Renal pelvis (tissue), 1 donor: ENCODE measurements at regions not wholly inside any gene's neighbourhood (a gene's known extent, or its start where the extent isn't known, plus 50 kb on each side); places are given as distances from the start of the nearest gene placed in this dataset.
"Not testable (repeated sequence)": the region's sequence is repeated elsewhere in the genome, so short reads cannot be mapped to it uniquely, and the experiment has no call there.

Source experiments
- DNase-seq: peaks from one replicate; pipeline ENCODE4 v3.0.0-alpha.2; 2013

DNA sequence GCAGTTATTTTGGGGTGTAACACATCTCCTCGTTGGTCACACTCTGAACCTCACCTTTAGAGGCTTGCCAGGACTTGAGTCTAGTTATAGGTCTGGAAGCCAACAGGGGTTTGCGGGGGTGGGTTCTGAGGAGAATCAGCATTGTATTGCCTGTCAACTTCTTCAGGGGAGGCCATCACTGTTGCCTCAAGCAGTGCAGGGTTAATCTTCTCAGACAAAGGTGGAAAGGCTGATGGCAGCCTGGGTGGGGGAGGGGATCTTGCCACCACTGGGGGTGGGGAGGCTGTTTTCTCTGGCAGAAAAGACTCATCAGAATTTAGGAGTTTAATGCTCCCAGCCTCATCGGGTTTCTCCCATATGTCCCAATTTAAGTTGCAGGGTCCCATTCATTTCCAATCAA is 387.8 kb downstream of the PRR32 start:
- DNase-seq: no peak

- not testable (repeated sequence) for DNase-seq
Observed at GRCh38 chrX:127221821-127222220, 402.3 kb downstream of the PRR32 start.

- DNase-seq: no peak
Observed at GRCh38 chrX:127243654-127244053, 424.1 kb downstream of the PRR32 start.

DNA sequence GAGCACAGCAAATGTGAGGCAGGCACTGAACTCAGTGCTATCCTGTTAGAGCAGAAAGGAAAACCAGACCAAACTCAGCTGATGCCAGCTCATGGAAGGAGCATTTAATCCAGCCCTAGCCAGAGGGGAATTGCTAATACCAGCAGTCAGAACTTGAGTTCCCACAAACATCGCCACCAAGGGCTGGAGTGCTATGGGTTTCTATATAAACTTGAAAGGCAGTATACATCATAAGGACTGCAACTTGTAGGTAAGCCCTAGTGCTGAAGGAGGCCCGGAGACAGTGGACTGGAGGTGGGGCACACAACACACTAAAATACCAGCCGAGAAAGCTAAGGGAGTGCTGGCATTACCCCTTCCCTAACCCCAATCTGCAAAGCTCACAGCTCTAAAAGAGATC is 440.2 kb downstream of the PRR32 start:
- DNase-seq: no peak

GRCh38 chrX:127276326-127276725 is 456.8 kb downstream of the PRR32 start:
- DNase-seq: no peak

DNA sequence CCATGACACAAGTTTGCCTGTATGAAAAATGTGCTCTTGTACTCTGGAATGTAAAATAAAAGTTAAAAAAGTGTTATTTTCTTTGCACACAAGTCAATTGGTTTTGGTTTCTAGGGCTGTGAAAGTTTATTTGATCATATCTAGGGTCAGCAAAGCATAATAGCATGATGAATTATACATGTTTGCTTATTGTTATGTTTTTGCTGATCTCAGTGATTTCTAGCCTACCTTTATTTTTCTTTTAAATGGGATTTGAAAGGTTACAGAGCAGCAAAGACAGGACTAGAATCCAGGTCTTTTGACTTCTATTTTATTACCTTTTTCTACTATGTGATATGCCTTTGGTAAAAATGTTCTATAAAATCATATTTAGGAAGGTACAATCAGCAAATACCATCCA is 481.0 kb downstream of the PRR32 start:
- no peak for DNase-seq

DNA sequence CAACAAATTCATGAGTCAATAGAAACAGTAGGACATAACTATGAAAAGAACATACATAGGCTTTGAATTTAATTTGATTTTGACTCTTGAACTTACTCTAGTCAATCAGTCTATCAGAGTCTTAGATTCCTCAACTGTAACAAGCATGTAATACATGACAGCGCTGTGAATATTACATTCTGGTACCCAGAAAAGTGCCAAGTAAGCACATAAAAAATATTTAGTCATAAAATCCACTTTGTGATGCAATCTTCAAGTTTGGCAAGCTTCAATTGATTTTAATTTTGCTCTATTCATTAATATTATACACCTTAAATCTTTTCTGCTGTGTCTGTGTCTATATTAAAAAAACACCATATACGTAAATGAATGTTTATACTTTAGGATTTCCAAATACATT is 483.3 kb downstream of the PRR32 start:
- no peak for DNase-seq

GRCh38 chrX:127305013-127305412 is 485.5 kb downstream of the PRR32 start:
- DNase-seq: no peak

DNA sequence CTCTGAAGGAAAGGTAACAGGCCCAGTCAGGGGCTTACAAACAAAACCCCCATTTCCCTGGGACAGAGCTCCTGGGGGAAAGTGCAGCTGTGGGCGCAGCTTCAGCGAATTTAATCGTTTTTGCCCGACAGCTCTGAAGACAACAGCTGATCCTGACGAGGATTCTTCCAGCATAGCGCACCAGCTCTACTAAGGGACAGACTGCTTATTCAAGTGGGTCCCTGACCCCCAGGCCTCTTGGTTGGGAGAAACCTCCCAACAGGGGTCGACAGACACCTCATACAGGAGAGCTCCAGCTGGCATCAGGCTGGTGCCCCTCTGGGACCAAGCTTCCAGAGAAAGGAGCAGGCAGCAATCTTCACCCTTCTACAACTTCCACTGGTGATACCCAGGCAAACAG is 486.7 kb downstream of the PRR32 start:
- DNase-seq: no peak

DNA sequence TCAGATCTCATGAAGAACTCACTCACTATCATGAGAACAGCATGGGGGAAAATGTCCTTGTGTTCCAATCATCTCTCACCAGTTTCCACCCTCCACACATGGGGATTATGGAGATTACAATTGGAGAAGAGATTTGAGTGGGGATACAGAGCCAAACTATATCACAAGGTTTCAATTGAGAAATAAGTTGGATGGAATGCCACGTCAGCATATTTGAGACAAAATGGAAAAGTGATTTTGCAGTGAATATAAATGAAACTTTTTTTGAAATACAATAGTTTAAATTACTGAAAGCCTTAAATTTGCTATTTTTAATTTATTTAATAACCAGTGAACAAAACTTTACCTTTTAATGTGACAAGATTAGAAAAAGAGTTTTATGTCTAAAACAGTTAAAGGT is 494.1 kb downstream of the PRR32 start:
- no peak for DNase-seq

DNA sequence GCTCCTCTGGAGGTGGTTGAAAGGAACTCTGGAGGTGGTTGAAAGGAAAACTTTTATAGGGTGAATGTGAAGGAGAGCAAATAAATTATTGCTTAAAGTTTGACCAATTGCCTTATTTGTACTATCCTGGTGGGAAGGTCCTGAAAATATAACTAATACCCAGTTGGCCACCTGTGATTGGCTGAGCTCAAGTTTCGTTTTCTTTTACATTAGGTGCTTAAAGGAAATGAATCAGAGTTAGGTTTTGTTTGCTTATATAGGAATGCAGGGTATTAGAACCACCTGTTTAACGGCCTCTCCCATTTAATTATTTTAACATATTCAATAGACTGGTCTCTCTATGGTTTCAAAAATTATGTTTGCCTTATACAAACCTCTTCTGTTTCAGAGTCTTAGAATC is 497.6 kb downstream of the PRR32 start:
- DNase-seq: no peak

GRCh38 chrX:127324128-127324527 is 504.6 kb downstream of the PRR32 start:
- no peak for DNase-seq
